ENCODE measurements at regions not wholly inside any gene's neighbourhood (a gene's known extent, or its start where the extent isn't known, plus 50 kb on each side); places are given as distances from the start of the nearest gene placed in this dataset.

GRCh38 chr2:12857891-12858290 is 141.2 kb downstream of the TRIB2 start:
- Histone ChIP-seq H3K27me3 (replicated peaks in 1 of 4; ENCODE audit: control insufficient read depth in 3 of 4, extremely low read depth in 1 of 4, insufficient read depth in 3 of 4, low read length in 3 of 4) (no peaks in the 10 kb centered on the region), H3K4me2 (ENCODE audit: insufficient read depth in 1 of 2, low read depth in 2 of 2, low read length in 2 of 2) (no peak overlapping the region), H3K4me3 (ENCODE audit: extremely low read depth in 1 of 4, insufficient read depth in 2 of 4, low read depth in 3 of 4, low read length in 4 of 4) (no peak overlapping the region), H3K14ac (ENCODE audit: insufficient read length) (no peak overlapping the region), H3K36me3 (ENCODE audit: control insufficient read depth in 2 of 4, insufficient read depth in 4 of 4, low read length in 3 of 4) (peaks cover 0 to 6% (median 0%) of the 10 kb centered on the region in 4 experiments; a peak in 1 of 8 replicates), H4K91ac (replicated peaks; ENCODE audit: insufficient read length, low read length) (no peak overlapping the region), H4K5ac (ENCODE audit: insufficient read length, low read depth, low read length) (no peak overlapping the region), H3K23me2 (ENCODE audit: low read depth, low read length) (no peaks in the 10 kb centered on the region), H4K8ac (ENCODE audit: extremely low read depth, insufficient read depth, low read length) (no peak overlapping the region), H3K4ac (replicated peaks; ENCODE audit: insufficient read length, low read depth, low read length) (no peak overlapping the region), H3K56ac (replicated peaks; ENCODE audit: insufficient read length, low read depth, low read length) (no peak overlapping the region), H3K9me3 (ENCODE audit: insufficient read depth in 2 of 2, low read depth in 1 of 2, low read length in 1 of 2) (peaks cover 11 to 16% of the 10 kb centered on the region in 2 experiments; a peak in 3 of 4 replicates), H3K27ac (ENCODE audit: low read depth, low read length) (no peak overlapping the region), H3K23ac (ENCODE audit: insufficient read length) (no peak overlapping the region), H2BK20ac (ENCODE audit: low read length) (no peak overlapping the region), H2BK5ac (ENCODE audit: low read depth, low read length) (no peak overlapping the region), H3K9ac (replicated peaks in 1 of 4; ENCODE audit: extremely low read depth in 1 of 4, low read depth in 3 of 4, low read length in 3 of 4) (no peak overlapping the region), H2BK120ac (replicated peaks; ENCODE audit: low read depth, low read length) (no peak overlapping the region), H4K20me1 (replicated peaks in 1 of 2; ENCODE audit: control insufficient read depth in 1 of 2, insufficient read depth in 2 of 2, low read length in 2 of 2) (no peaks in the 10 kb centered on the region), H2BK15ac (ENCODE audit: low read length) (no peak overlapping the region), H2AK5ac (ENCODE audit: low read depth, low read length) (no peak overlapping the region), H3K79me2 (ENCODE audit: control insufficient read depth in 1 of 2, insufficient read depth in 2 of 2, low read length in 2 of 2) (no peaks in the 10 kb centered on the region), H3K4me1 (replicated peaks in 1 of 4; ENCODE audit: control insufficient read depth in 3 of 4, insufficient read depth in 4 of 4, low read length in 3 of 4) (no peaks in the 10 kb centered on the region), H2AFZ (ENCODE audit: low read length) (no peak overlapping the region), H3K79me1 (ENCODE audit: low read depth, low read length) (no peaks in the 10 kb centered on the region), H3K18ac (ENCODE audit: extremely low read depth, low read length) (no peak overlapping the region), H2BK12ac (ENCODE audit: low read depth, low read length) (no peak overlapping the region)
- FAIRE-seq (no peak), DNase-seq (ENCODE audit: low read depth in 1 of 2, low spot score in 2 of 2) (no peak)
- WGBS, 2 experiments (ENCODE audit: extremely low coverage in 1 of 2, insufficient coverage in 1 of 2, insufficient read length in 1 of 2, insufficient replicate concordance in 2 of 2, low coverage in 1 of 2, low lambda C conversion rate in 2 of 2, missing lambda C conversion rate in 1 of 2), result 90% methylated on average over 1 of the region's 1 CpG; no CpG with 5 or more reads in 1 of the 2 experiments
- ChIA-PET CTCF (ENCODE audit: partially characterized antibody) (interaction anchor here (1.4 kb wide), 1 partner anchor 149 kb away, joined by 3 read pairs; no protein-coding TSS in a partner anchor), POLR2A (ENCODE audit: partially characterized antibody) (no interaction called here)
- TF ChIP-seq KDM4A (IDR thresholded peaks at IDR 0.05; ENCODE audit: low read depth, low read length, severe bottlenecking) (no peak), SP1 (IDR thresholded peaks at IDR 0.05; ENCODE audit: low read depth, low read length) (no peak), SP4 (IDR thresholded peaks at IDR 0.05; ENCODE audit: low read length) (no peak), POLR2A (IDR thresholded peaks at IDR 0.05; ENCODE audit: control extremely low read depth in 1 of 2, low read depth in 2 of 2, low read length in 2 of 2) (no peak), PHF8 (conservative IDR thresholded peaks at IDR 0.05; ENCODE audit: low read depth, low read length) (no peak), FOSL1 (IDR thresholded peaks at IDR 0.05; ENCODE audit: insufficient read depth, low read depth, low read length) (no peak)

All from H1 (cell line).